Epithelial cell of prostate (primary cell): ENCODE measurements at regions not wholly inside any gene's neighbourhood (a gene's known extent, or its start where the extent isn't known, plus 50 kb on each side); places are given as distances from the start of the nearest gene placed in this dataset.

Source experiments
- DNase-seq: peaks from one replicate; pipeline ENCODE4 v3.0.0-alpha.2; 2011; ENCODE audit warnings: low read depth, low spot score
- H3K27ac ChIP-seq: fragments of 450-650 bp; 2 replicates; pipeline ENCODE4 v1.5.1; 2017; ENCODE audit warnings: mild to moderate bottlenecking

GRCh38 chr10:132484922-132485321, 52.7 kb upstream of the INPP5A start:
- H3K27ac ChIP-seq = no peak overlapping the region
- no peak for DNase-seq

- DNase-seq = no peak
- no peak overlapping the region for H3K27ac ChIP-seq
These were observed 52.2 kb upstream of the INPP5A start for GRCh38 chr10:132485391-132485790.

- no peak overlapping the region for H3K27ac ChIP-seq
- DNase-seq = no peak
These were observed 51.0 kb upstream of the INPP5A start for GRCh38 chr10:132486539-132487121.

- DNase-seq = no peak
These were observed 50.1 kb upstream of the INPP5A start for GRCh38 chr10:132487241-132488135.

More at GRCh38 chr10:132487241-132488135, 50.1 kb upstream of the INPP5A start:
- no peak overlapping the region for H3K27ac ChIP-seq
